HG02973 (cell line): ENCODE measurements at regions not wholly inside any gene's neighbourhood (a gene's known extent, or its start where the extent isn't known, plus 50 kb on each side); places are given as distances from the start of the nearest gene placed in this dataset.

Source experiments
- ATAC-seq: cut with Tn5 transposase; IDR thresholded peaks from one replicate; pipeline ENCODE4 v1.9.1; 2021; ENCODE audit warnings: moderate library complexity; ENCODE audit not compliant: unreplicated experiment

GRCh38 chr7:54632696-54633095 lies 90.5 kb downstream of the VSTM2A start:
- no peak for ATAC-seq

- ATAC-seq: no peak
These were observed 87.6 kb downstream of the VSTM2A start for GRCh38 chr7:54629771-54630170.

- ATAC-seq: no peak
These were observed 80.6 kb downstream of the VSTM2A start for GRCh38 chr7:54622696-54623309.
